GM23248 (cell line): ENCODE measurements at regions not wholly inside any gene's neighbourhood (a gene's known extent, or its start where the extent isn't known, plus 50 kb on each side); places are given as distances from the start of the nearest gene placed in this dataset.

ENCODE experiments used
- DNase-seq: peaks from one replicate; pipeline ENCODE4 v3.0.0-alpha.2; 2015
- H2AFZ ChIP-seq: fragments of 200-600 bp; sonication (generic); 2 replicates; pipeline ENCODE4 v1.6.1; 2016; ENCODE audit warnings: antibody characterized with exemption
- H3F3A ChIP-seq: fragments of 200-600 bp; sonication (generic); 2 replicates; pipeline ENCODE4 v1.6.1; 2016; ENCODE audit warnings: mild to moderate bottlenecking, antibody characterized with exemption, mixed run types; ENCODE audit not compliant: insufficient read depth
- H3K27ac ChIP-seq: fragments of 200-600 bp; sonication (generic); 2 replicates; pipeline ENCODE4 v1.5.1; 2016; ENCODE audit warnings: mild to moderate bottlenecking
- H3K27me3 ChIP-seq: fragments of 200-600 bp; sonication (generic); replicated peaks from 2 replicates; pipeline ENCODE4 v1.6.1; 2016; ENCODE audit warnings: mild to moderate bottlenecking; ENCODE audit not compliant: insufficient read depth
- H3K36me3 ChIP-seq: fragments of 200-600 bp; sonication (generic); 2 replicates; pipeline ENCODE4 v1.6.1; 2016; ENCODE audit warnings: low read depth, mild to moderate bottlenecking
- H3K4me1 ChIP-seq: fragments of 200-600 bp; sonication (generic); 2 replicates; pipeline ENCODE4 v1.6.1; 2016; ENCODE audit warnings: mild to moderate bottlenecking; ENCODE audit not compliant: insufficient read depth
- H3K4me2 ChIP-seq: fragments of 200-600 bp; sonication (generic); one replicate; pipeline ENCODE4 v1.6.1; 2016; ENCODE audit warnings: mild to moderate bottlenecking; ENCODE audit not compliant: unreplicated experiment
- H3K4me3 ChIP-seq: fragments of 200-600 bp; sonication (generic); 2 replicates; pipeline ENCODE4 v1.5.1; 2016; ENCODE audit warnings: mild to moderate bottlenecking
- H3K79me2 ChIP-seq: fragments of 200-600 bp; sonication (generic); 2 replicates; pipeline ENCODE4 v1.6.1; 2016; ENCODE audit warnings: mild to moderate bottlenecking; ENCODE audit not compliant: insufficient read depth
- H3K9ac ChIP-seq: fragments of 200-600 bp; sonication (generic); 2 replicates; pipeline ENCODE4 v1.6.1; 2016; ENCODE audit warnings: mild to moderate bottlenecking
- H3K9me2 ChIP-seq: fragments of 200-600 bp; sonication (generic); 2 replicates; pipeline ENCODE4 v1.6.1; 2016; ENCODE audit warnings: mixed run types, mild to moderate bottlenecking, moderate library complexity; ENCODE audit not compliant: insufficient read depth
- H3K9me3 ChIP-seq: fragments of 200-600 bp; sonication (generic); one replicate; pipeline ENCODE4 v1.6.1; 2017; ENCODE audit warnings: low read depth
- H4K20me1 ChIP-seq: fragments of 200-600 bp; sonication (generic); 2 replicates; pipeline ENCODE4 v1.6.0; 2016; ENCODE audit not compliant: insufficient read depth
- EZH2 ChIP-seq: fragments of 200-600 bp; sonication (generic); IDR thresholded peaks from 2 replicates; pipeline ENCODE4 v1.6.1; 2018; ENCODE audit warnings: antibody characterized with exemption, mild to moderate bottlenecking; ENCODE audit not compliant: insufficient read depth, poor library complexity, severe bottlenecking
- EZH2phosphoT487 ChIP-seq: fragments of 200-600 bp; sonication (generic); IDR thresholded peaks from 2 replicates; pipeline ENCODE4 v1.6.1; 2018; ENCODE audit warnings: antibody characterized with exemption, moderate library complexity, mild to moderate bottlenecking, low read depth; ENCODE audit not compliant: insufficient read depth
- WGBS, 2 experiments: methylation state at CpG; one replicate each; pipeline ENCODE4 v1.1.6; 2015 to 2017; ENCODE audit warnings: low lambda C conversion rate in 2 of 2, low coverage in 1 of 2; ENCODE audit errors: missing lambda C conversion rate in 2 of 2; 5-methylcytosine and 5-hydroxymethylcytosine counted together
- in situ Hi-C: fragments of 300-500 bp; cut with MboI; formaldehyde crosslinking; loops from 2 replicates; pipeline ENCODE4 v1.15.0; 2020

- Histone ChIP-seq H4K20me1 (no peaks in the 10 kb centered on the region), H3K9me2 (no peaks in the 10 kb centered on the region), H3F3A (no peaks in the 10 kb centered on the region), H3K27me3 (no peaks in the 10 kb centered on the region), H3K4me3 (no peak overlapping the region), H3K9ac (no peak overlapping the region), H3K9me3 (no peaks in the 10 kb centered on the region), H3K4me1 (no peaks in the 10 kb centered on the region), H3K79me2 (no peaks in the 10 kb centered on the region), H3K27ac (no peak overlapping the region), H3K36me3 (no peaks in the 10 kb centered on the region), H3K4me2 (no peak overlapping the region), H2AFZ (no peak overlapping the region)
- no peak for DNase-seq
- in situ Hi-C loops = no loop called here
- whole genome bisulfite sequencing, 2 experiments = 38 to 41% methylated on average over 6 of the region's 6 CpGs
- TF ChIP-seq EZH2 (no peak), EZH2phosphoT487 (no peak)
Measured at GRCh38 chr4:181508601-181509000, 734.6 kb upstream of the TENM3 start.

- no peak for DNase-seq
- no peak overlapping the region for H3K4me2 ChIP-seq
- TF ChIP-seq EZH2 (no peak), EZH2phosphoT487 (no peak)
- no peaks in the 10 kb centered on the region for H3K9me2 ChIP-seq
- no peaks in the 10 kb centered on the region for H3K36me3 ChIP-seq
- 7 to 13% methylated on average over 6 of the region's 6 CpGs for WGBS, 2 experiments
- no peak overlapping the region for H2AFZ ChIP-seq
- H3K4me1 ChIP-seq = no peaks in the 10 kb centered on the region
- no peaks in the 10 kb centered on the region for H3F3A ChIP-seq
- no peak overlapping the region for H3K4me3 ChIP-seq
- no peak overlapping the region for H3K27ac ChIP-seq
- no peaks in the 10 kb centered on the region for H4K20me1 ChIP-seq
- in situ Hi-C loops = no loop called here
- H3K9me3 ChIP-seq = no peaks in the 10 kb centered on the region
- no peaks in the 10 kb centered on the region for H3K79me2 ChIP-seq
- H3K9ac ChIP-seq = no peak overlapping the region
- H3K27me3 ChIP-seq = no peaks in the 10 kb centered on the region
Measured at GRCh38 chr4:181509073-181509472, 734.1 kb upstream of the TENM3 start.

GRCh38 chr4:181517491-181517890 is 725.7 kb upstream of the TENM3 start:
- Histone ChIP-seq H3K79me2 (no peaks in the 10 kb centered on the region), H3K36me3 (no peaks in the 10 kb centered on the region), H3K9me2 (no peaks in the 10 kb centered on the region), H3K4me3 (no peak overlapping the region), H2AFZ (no peak overlapping the region), H3K27ac (no peak overlapping the region), H3K4me1 (no peaks in the 10 kb centered on the region), H3K27me3 (no peaks in the 10 kb centered on the region), H3K9me3 (no peaks in the 10 kb centered on the region), H4K20me1 (no peaks in the 10 kb centered on the region), H3K9ac (no peak overlapping the region), H3K4me2 (no peak overlapping the region), H3F3A (no peaks in the 10 kb centered on the region)
- DNase-seq = no peak
- TF ChIP-seq EZH2 (no peak), EZH2phosphoT487 (no peak)
- 48 to 56% methylated on average over 3 of the region's 3 CpGs for WGBS, 2 experiments
- in situ Hi-C loops = no loop called here

- 43 to 53% methylated on average over 4 of the region's 4 CpGs for WGBS, 2 experiments
Measured at GRCh38 chr4:181520790-181521189, 722.4 kb upstream of the TENM3 start.

GRCh38 chr4:181523973-181524372 is 719.2 kb upstream of the TENM3 start:
- no peaks in the 10 kb centered on the region for H3K79me2 ChIP-seq
- no peak overlapping the region for H3K27ac ChIP-seq
- no peaks in the 10 kb centered on the region for H3K36me3 ChIP-seq
- no peaks in the 10 kb centered on the region for H4K20me1 ChIP-seq
- no peak overlapping the region for H3K9ac ChIP-seq
- no peaks in the 10 kb centered on the region for H3F3A ChIP-seq
- no peaks in the 10 kb centered on the region for H3K4me1 ChIP-seq
- no peak overlapping the region for H3K4me2 ChIP-seq
- no peaks in the 10 kb centered on the region for H3K27me3 ChIP-seq
- no peaks in the 10 kb centered on the region for H3K9me2 ChIP-seq
- no peaks in the 10 kb centered on the region for H3K9me3 ChIP-seq
- H3K4me3 ChIP-seq = no peak overlapping the region
- in situ Hi-C loops = no loop called here
- TF ChIP-seq EZH2phosphoT487 (no peak), EZH2 (no peak)
- 36 to 40% methylated on average over 8 of the region's 8 CpGs for WGBS, 2 experiments
- no peak overlapping the region for H2AFZ ChIP-seq
- no peak for DNase-seq

More at GRCh38 chr4:181520790-181521189, 722.4 kb upstream of the TENM3 start:
- Histone ChIP-seq H3K27me3 (no peaks in the 10 kb centered on the region), H3K9me3 (no peaks in the 10 kb centered on the region), H3K9ac (no peak overlapping the region), H2AFZ (no peak overlapping the region), H3K9me2 (no peaks in the 10 kb centered on the region), H3K4me1 (no peaks in the 10 kb centered on the region), H3K79me2 (no peaks in the 10 kb centered on the region), H3K36me3 (no peaks in the 10 kb centered on the region), H3K27ac (no peak overlapping the region), H3F3A (no peaks in the 10 kb centered on the region), H4K20me1 (no peaks in the 10 kb centered on the region), H3K4me2 (no peak overlapping the region), H3K4me3 (no peak overlapping the region)
- TF ChIP-seq EZH2 (no peak), EZH2phosphoT487 (no peak)
- no peak for DNase-seq
- in situ Hi-C loops = no loop called here
